ENCODE measurements at regions not wholly inside any gene's neighbourhood (a gene's known extent, or its start where the extent isn't known, plus 50 kb on each side); places are given as distances from the start of the nearest gene placed in this dataset.

- no peak for TF ChIP-seq CTCF (conservative IDR thresholded peaks at IDR 0.05; ENCODE audit: low read length)
- no peak for TF ChIP-seq EZH2phosphoT487 (IDR thresholded peaks at IDR 0.05; ENCODE audit: borderline replicate concordance, low read depth, low read length)
Measured at GRCh38 chr20:59512651-59513050, 91.7 kb upstream of the PHACTR3 start.

Measured in OCI-LY7 (cell line).